ENCODE measurements at regions not wholly inside any gene's neighbourhood (a gene's known extent, or its start where the extent isn't known, plus 50 kb on each side); places are given as distances from the start of the nearest gene placed in this dataset.
"Not testable (repeated sequence)": the region's sequence is repeated elsewhere in the genome, so short reads cannot be mapped to it uniquely, and the experiment has no call there.

GRCh38 chr11:15848631-15849168 is 507.6 kb downstream of the SOX6 start:
- H3K27me3 Mint-ChIP-seq = peaks cover 16% of the 10 kb centered on the region
- H3K27ac Mint-ChIP-seq = no peak overlapping the region
- H3K4me1 Mint-ChIP-seq (ENCODE audit: low read depth) = no peaks in the 10 kb centered on the region
- no peak overlapping the region for H3K4me3 Mint-ChIP-seq
- H3K36me3 Mint-ChIP-seq (ENCODE audit: low read depth) = no peaks in the 10 kb centered on the region
- H3K9me3 Mint-ChIP-seq = no peaks in the 10 kb centered on the region

- Mint-ChIP-seq H3K27ac (no peak overlapping the region), H3K4me3 (no peak overlapping the region), H3K36me3 (ENCODE audit: low read depth) (no peaks in the 10 kb centered on the region), H3K27me3 (peaks cover 16% of the 10 kb centered on the region), H3K9me3 (no peaks in the 10 kb centered on the region), H3K4me1 (ENCODE audit: low read depth) (no peaks in the 10 kb centered on the region)
Observed at GRCh38 chr11:15849257-15849656, 507.1 kb downstream of the SOX6 start.

GRCh38 chr11:15850335-15850734 is 506.0 kb downstream of the SOX6 start:
- H3K4me3 Mint-ChIP-seq; H3K9me3 Mint-ChIP-seq; H3K36me3 Mint-ChIP-seq (ENCODE audit: low read depth); H3K4me1 Mint-ChIP-seq (ENCODE audit: low read depth); H3K27ac Mint-ChIP-seq: not testable (repeated sequence)
- peaks cover 13% of the 10 kb centered on the region for H3K27me3 Mint-ChIP-seq

- Mint-ChIP-seq H3K4me1 (ENCODE audit: low read depth) (no peaks in the 10 kb centered on the region), H3K36me3 (ENCODE audit: low read depth) (no peaks in the 10 kb centered on the region), H3K27me3 (peaks cover 13% of the 10 kb centered on the region), H3K27ac (no peak overlapping the region), H3K9me3 (no peaks in the 10 kb centered on the region), H3K4me3 (no peak overlapping the region)
Observed at GRCh38 chr11:15851051-15851498, 505.3 kb downstream of the SOX6 start.

GRCh38 chr11:15852179-15852578 is 504.2 kb downstream of the SOX6 start:
- H3K27ac Mint-ChIP-seq = no peak overlapping the region
- H3K27me3 Mint-ChIP-seq = peaks cover 13% of the 10 kb centered on the region
- H3K4me3 Mint-ChIP-seq = no peak overlapping the region
- H3K9me3 Mint-ChIP-seq = no peaks in the 10 kb centered on the region
- H3K4me1 Mint-ChIP-seq (ENCODE audit: low read depth) = no peaks in the 10 kb centered on the region
- H3K36me3 Mint-ChIP-seq (ENCODE audit: low read depth) = no peaks in the 10 kb centered on the region

- H3K4me1 Mint-ChIP-seq (ENCODE audit: low read depth) = no peaks in the 10 kb centered on the region
Observed at GRCh38 chr11:15854245-15854644, 502.1 kb downstream of the SOX6 start.

GRCh38 chr11:15858881-15859280 is 497.5 kb downstream of the SOX6 start:
- no peak overlapping the region for H3K4me3 Mint-ChIP-seq
- H3K4me1 Mint-ChIP-seq (ENCODE audit: low read depth) = no peaks in the 10 kb centered on the region
- H3K9me3 Mint-ChIP-seq = no peaks in the 10 kb centered on the region
- H3K27me3 Mint-ChIP-seq = no peaks in the 10 kb centered on the region
- no peaks in the 10 kb centered on the region for H3K36me3 Mint-ChIP-seq (ENCODE audit: low read depth)
- H3K27ac Mint-ChIP-seq = no peak overlapping the region

More at GRCh38 chr11:15854245-15854644, 502.1 kb downstream of the SOX6 start:
- Mint-ChIP-seq H3K36me3 (ENCODE audit: low read depth) (no peaks in the 10 kb centered on the region), H3K27me3 (peaks cover 10% of the 10 kb centered on the region), H3K27ac (no peak overlapping the region), H3K9me3 (no peaks in the 10 kb centered on the region), H3K4me3 (no peak overlapping the region)

- Mint-ChIP-seq H3K27me3 (no peaks in the 10 kb centered on the region), H3K4me3 (no peak overlapping the region), H3K36me3 (ENCODE audit: low read depth) (no peaks in the 10 kb centered on the region), H3K9me3 (peaks cover 2% of the 10 kb centered on the region), H3K4me1 (ENCODE audit: low read depth) (no peaks in the 10 kb centered on the region), H3K27ac (no peak overlapping the region)
Observed at GRCh38 chr11:15859411-15859810, 496.9 kb downstream of the SOX6 start.

DNA sequence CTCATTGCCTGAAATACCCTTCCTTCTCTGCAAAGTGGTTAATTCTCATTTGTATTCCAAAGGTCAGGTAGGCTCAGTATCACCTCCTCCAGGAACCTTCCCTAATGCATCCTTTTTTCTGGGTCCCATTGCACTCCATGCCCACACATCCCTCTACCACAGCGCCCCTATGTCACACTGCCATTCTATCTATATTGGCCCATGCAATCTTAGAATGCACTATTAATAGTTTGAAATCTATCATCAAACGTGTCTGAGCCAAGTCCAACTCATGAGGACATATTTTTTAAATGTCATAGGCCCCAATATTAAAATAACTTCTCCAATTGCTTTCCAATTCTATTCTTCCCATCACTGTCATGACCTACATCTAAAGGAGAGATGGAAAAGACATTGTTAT is 495.1 kb downstream of the SOX6 start:
- Mint-ChIP-seq H3K4me3 (no peak overlapping the region), H3K36me3 (ENCODE audit: low read depth) (no peaks in the 10 kb centered on the region), H3K4me1 (ENCODE audit: low read depth) (no peaks in the 10 kb centered on the region)

DNA sequence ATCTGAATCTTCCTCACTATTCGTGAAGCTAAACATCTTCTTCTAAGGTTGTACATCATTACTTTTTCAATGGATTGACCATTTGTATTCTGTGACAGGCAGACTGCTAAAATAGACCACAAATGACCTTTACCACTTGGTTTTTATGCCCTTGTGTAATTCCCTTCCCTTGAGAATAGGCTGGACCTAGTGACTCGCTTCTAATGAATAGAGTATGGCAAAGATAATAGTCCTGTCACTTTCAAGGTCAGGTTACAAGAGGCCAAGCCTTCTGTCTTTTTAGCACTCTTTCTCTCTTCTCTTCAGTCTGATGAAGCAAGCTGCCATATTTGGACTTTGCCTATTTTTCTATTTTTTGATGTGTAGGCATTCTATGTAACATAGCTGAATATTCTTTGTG is 492.9 kb downstream of the SOX6 start:
- Mint-ChIP-seq H3K9me3 (peaks cover 2% of the 10 kb centered on the region), H3K27me3 (no peaks in the 10 kb centered on the region), H3K4me1 (ENCODE audit: low read depth) (no peaks in the 10 kb centered on the region), H3K27ac (no peak overlapping the region), H3K36me3 (ENCODE audit: low read depth) (no peaks in the 10 kb centered on the region), H3K4me3 (no peak overlapping the region)

More for the DNA sequence above, 495.1 kb downstream of the SOX6 start:
- no peak overlapping the region for H3K27ac Mint-ChIP-seq
- peaks cover 2% of the 10 kb centered on the region for H3K9me3 Mint-ChIP-seq
- H3K27me3 Mint-ChIP-seq = no peaks in the 10 kb centered on the region

DNA sequence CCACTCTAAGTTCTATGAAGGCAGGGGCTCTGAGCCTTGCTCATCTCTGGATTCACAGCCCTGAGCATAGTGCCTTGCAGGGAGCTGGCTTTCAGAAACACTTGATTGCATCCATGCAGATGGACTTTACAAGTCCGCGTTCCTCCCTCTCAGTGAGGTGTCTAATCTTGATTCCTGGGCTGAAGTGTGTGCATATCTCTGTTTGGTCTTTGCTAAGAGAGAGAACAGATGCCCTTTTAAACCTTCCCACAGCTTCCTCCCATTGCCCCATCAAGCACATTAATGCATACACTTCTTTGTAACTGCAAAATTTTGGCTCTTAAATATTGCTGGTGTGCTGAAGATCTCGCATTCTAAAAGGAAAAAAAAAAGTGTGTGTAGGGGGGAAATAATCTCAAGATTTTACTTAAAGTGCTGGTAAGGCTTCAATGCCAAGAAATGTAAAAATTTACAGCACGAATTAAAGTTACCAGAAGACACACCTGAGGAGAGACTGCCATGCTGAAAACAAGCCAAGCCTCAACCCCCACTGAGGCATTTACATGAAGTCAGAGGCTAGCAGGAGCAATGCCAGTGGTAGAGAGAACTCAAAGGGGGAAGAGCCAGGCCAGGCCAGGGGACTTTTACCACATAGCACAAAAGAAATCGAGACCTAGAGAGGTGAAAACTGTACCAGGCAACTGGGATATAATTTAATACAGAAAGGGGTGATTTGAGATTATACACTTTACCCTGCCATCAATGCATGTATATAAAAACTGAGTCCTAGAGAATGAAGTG is 492.1 kb downstream of the SOX6 start:
- Mint-ChIP-seq H3K27me3 (no peaks in the 10 kb centered on the region), H3K9me3 (peaks cover 2% of the 10 kb centered on the region), H3K27ac (no peak overlapping the region), H3K36me3 (ENCODE audit: low read depth) (no peaks in the 10 kb centered on the region), H3K4me1 (ENCODE audit: low read depth) (no peaks in the 10 kb centered on the region), H3K4me3 (no peak overlapping the region)

- no peaks in the 10 kb centered on the region for H3K36me3 Mint-ChIP-seq (ENCODE audit: low read depth)
- H3K27me3 Mint-ChIP-seq = no peaks in the 10 kb centered on the region
- H3K4me3 Mint-ChIP-seq = no peak overlapping the region
- H3K27ac Mint-ChIP-seq = no peak overlapping the region
- peaks cover 2% of the 10 kb centered on the region for H3K9me3 Mint-ChIP-seq
- no peaks in the 10 kb centered on the region for H3K4me1 Mint-ChIP-seq (ENCODE audit: low read depth)
Observed at GRCh38 chr11:15865212-15865987, 490.9 kb downstream of the SOX6 start.

GRCh38 chr11:15867871-15868270 is 488.5 kb downstream of the SOX6 start:
- no peaks in the 10 kb centered on the region for H3K4me1 Mint-ChIP-seq (ENCODE audit: low read depth)
- no peak overlapping the region for H3K4me3 Mint-ChIP-seq
- H3K36me3 Mint-ChIP-seq (ENCODE audit: low read depth) = no peaks in the 10 kb centered on the region
- H3K27ac Mint-ChIP-seq = no peak overlapping the region
- no peaks in the 10 kb centered on the region for H3K27me3 Mint-ChIP-seq
- H3K9me3 Mint-ChIP-seq = peaks cover 2% of the 10 kb centered on the region

GRCh38 chr11:15870911-15871310 is 485.4 kb downstream of the SOX6 start:
- H3K4me3 Mint-ChIP-seq = no peak overlapping the region
- no peaks in the 10 kb centered on the region for H3K4me1 Mint-ChIP-seq (ENCODE audit: low read depth)
- H3K9me3 Mint-ChIP-seq = no peaks in the 10 kb centered on the region
- H3K27ac Mint-ChIP-seq = no peak overlapping the region
- H3K36me3 Mint-ChIP-seq (ENCODE audit: low read depth) = no peaks in the 10 kb centered on the region
- no peaks in the 10 kb centered on the region for H3K27me3 Mint-ChIP-seq

- Mint-ChIP-seq H3K27me3 (no peaks in the 10 kb centered on the region), H3K4me3 (no peak overlapping the region)
Observed at GRCh38 chr11:15871904-15872626, 484.3 kb downstream of the SOX6 start.

More at GRCh38 chr11:15871904-15872626, 484.3 kb downstream of the SOX6 start:
- H3K4me1 Mint-ChIP-seq (ENCODE audit: low read depth) = no peaks in the 10 kb centered on the region
- H3K9me3 Mint-ChIP-seq = no peaks in the 10 kb centered on the region
- H3K36me3 Mint-ChIP-seq (ENCODE audit: low read depth) = no peaks in the 10 kb centered on the region
- no peak overlapping the region for H3K27ac Mint-ChIP-seq

Data from stimulated activated naive CD8-positive, alpha-beta T cell treated with anti-CD3 and anti-CD28 coated beads, Interleukin-15, Interleukin-2, amounts not matched to agents 100 ng/mL and 50 ng/mL, for 24 hours (primary cell).